SK-N-SH (cell line): ENCODE measurements at regions not wholly inside any gene's neighbourhood (a gene's known extent, or its start where the extent isn't known, plus 50 kb on each side); places are given as distances from the start of the nearest gene placed in this dataset.

Source experiments
- CTCF ChIP-seq: fragments of 200-600 bp; sonication (generic); IDR thresholded peaks from 2 replicates; pipeline ENCODE4 v1.6.1; 2017; ENCODE audit warnings: antibody characterized with exemption, mild to moderate bottlenecking, moderate library complexity
- PBX3 ChIP-seq: IDR thresholded peaks from 2 replicates; pipeline ENCODE4; 2012
- RCOR1 ChIP-seq: fragments of 150-350 bp; IDR thresholded peaks from 2 replicates; pipeline ENCODE4 v1.6.1; 2017; ENCODE audit warnings: antibody characterized with exemption, low read length
- REST ChIP-seq: IDR thresholded peaks from 2 replicates; pipeline ENCODE4 v1.6.1; 2012; ENCODE audit warnings: mild to moderate bottlenecking, low read depth, low read length, moderate library complexity
- SIN3A ChIP-seq: IDR thresholded peaks from 2 replicates; pipeline ENCODE4 v1.6.1; 2012; ENCODE audit warnings: low read depth, mild to moderate bottlenecking, low read length, moderate library complexity, borderline replicate concordance
- TF ChIP-seq, protein P1 (sequence below): fragments of 150-350 bp; IDR thresholded peaks from 2 replicates; pipeline ENCODE4 v1.6.1; 2017; ENCODE audit warnings: antibody characterized with exemption, low read length, low read depth, borderline replicate concordance

GRCh38 chr13:50290186-50290585 lies 274.9 kb downstream of the KCNRG start:
- TF ChIP-seq SIN3A (no peak), CTCF (no peak), REST (no peak), RCOR1 (no peak), PBX3 (no peak)
- TF ChIP-seq, protein P1, sequence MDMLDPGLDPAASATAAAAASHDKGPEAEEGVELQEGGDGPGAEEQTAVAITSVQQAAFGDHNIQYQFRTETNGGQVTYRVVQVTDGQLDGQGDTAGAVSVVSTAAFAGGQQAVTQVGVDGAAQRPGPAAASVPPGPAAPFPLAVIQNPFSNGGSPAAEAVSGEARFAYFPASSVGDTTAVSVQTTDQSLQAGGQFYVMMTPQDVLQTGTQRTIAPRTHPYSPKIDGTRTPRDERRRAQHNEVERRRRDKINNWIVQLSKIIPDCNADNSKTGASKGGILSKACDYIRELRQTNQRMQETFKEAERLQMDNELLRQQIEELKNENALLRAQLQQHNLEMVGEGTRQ, result no peak
